Activated CD8-positive, alpha-beta memory T cell treated with anti-CD3 and anti-CD28 coated beads for 1 hour (primary cell): ENCODE measurements at regions not wholly inside any gene's neighbourhood (a gene's known extent, or its start where the extent isn't known, plus 50 kb on each side); places are given as distances from the start of the nearest gene placed in this dataset.

Experiments used
- DNase-seq, 2 donors: peaks; one replicate each; pipeline ENCODE4 v3.0.0-alpha.2; 2020; ENCODE audit warnings: low read depth in 1 of 2; ENCODE audit errors: extremely low read depth in 1 of 2

- DNase-seq = no peak
Measured at GRCh38 chr19:30674656-30675055, 302.5 kb downstream of the ZNF536 start.

GRCh38 chr19:30673336-30673735 is 301.2 kb downstream of the ZNF536 start:
- DNase-seq = no peak

- DNase-seq = no peak
Measured at GRCh38 chr19:30672926-30673325, 300.7 kb downstream of the ZNF536 start.

- DNase-seq = no peak
Measured at GRCh38 chr19:30671622-30672051, 299.5 kb downstream of the ZNF536 start.

- no peak for DNase-seq
Measured at GRCh38 chr19:30671367-30671619, 299.1 kb downstream of the ZNF536 start.

- no peak for DNase-seq
Measured at GRCh38 chr19:30670562-30671366, 298.6 kb downstream of the ZNF536 start.

GRCh38 chr19:30670011-30670329 is 297.8 kb downstream of the ZNF536 start:
- no peak for DNase-seq

- DNase-seq = peak in 1 of 2 donors; percentile 34
Measured at GRCh38 chr19:30669329-30670010, 297.3 kb downstream of the ZNF536 start.

GRCh38 chr19:30668521-30669155 is 296.5 kb downstream of the ZNF536 start:
- DNase-seq = no peak

GRCh38 chr19:30667746-30668145 is 295.6 kb downstream of the ZNF536 start:
- no peak for DNase-seq

GRCh38 chr19:30667227-30667626 is 295.0 kb downstream of the ZNF536 start:
- DNase-seq = no peak

GRCh38 chr19:30666301-30666803 is 294.2 kb downstream of the ZNF536 start:
- no peak for DNase-seq

GRCh38 chr19:30665449-30665848 is 293.3 kb downstream of the ZNF536 start:
- DNase-seq = no peak

- DNase-seq = no peak
Measured at GRCh38 chr19:30663611-30664174, 291.5 kb downstream of the ZNF536 start.

- DNase-seq = no peak
Measured at GRCh38 chr19:30662211-30662861, 290.2 kb downstream of the ZNF536 start.

- DNase-seq = no peak
Measured at GRCh38 chr19:30659638-30660037, 287.5 kb downstream of the ZNF536 start.

- no peak for DNase-seq
Measured at GRCh38 chr19:30656520-30657100, 284.4 kb downstream of the ZNF536 start.

GRCh38 chr19:30653646-30654386 is 281.6 kb downstream of the ZNF536 start:
- DNase-seq = no peak

GRCh38 chr19:30652751-30653150 is 280.6 kb downstream of the ZNF536 start:
- no peak for DNase-seq

GRCh38 chr19:30651691-30652090 is 279.5 kb downstream of the ZNF536 start:
- DNase-seq = no peak
